HG02852 (cell line): ENCODE measurements at regions not wholly inside any gene's neighbourhood (a gene's known extent, or its start where the extent isn't known, plus 50 kb on each side); places are given as distances from the start of the nearest gene placed in this dataset.

Experiments used
- ATAC-seq: cut with Tn5 transposase; IDR thresholded peaks from one replicate; pipeline ENCODE4 v1.9.1; 2021; ENCODE audit warnings: mild to moderate bottlenecking, moderate library complexity; ENCODE audit not compliant: unreplicated experiment

GRCh38 chr22:48257685-48258055 lies 1495.2 kb downstream of the TBC1D22A start:
- ATAC-seq, result no peak

- no peak for ATAC-seq
Observed at GRCh38 chr22:48256776-48257684, 1494.6 kb downstream of the TBC1D22A start.

DNA sequence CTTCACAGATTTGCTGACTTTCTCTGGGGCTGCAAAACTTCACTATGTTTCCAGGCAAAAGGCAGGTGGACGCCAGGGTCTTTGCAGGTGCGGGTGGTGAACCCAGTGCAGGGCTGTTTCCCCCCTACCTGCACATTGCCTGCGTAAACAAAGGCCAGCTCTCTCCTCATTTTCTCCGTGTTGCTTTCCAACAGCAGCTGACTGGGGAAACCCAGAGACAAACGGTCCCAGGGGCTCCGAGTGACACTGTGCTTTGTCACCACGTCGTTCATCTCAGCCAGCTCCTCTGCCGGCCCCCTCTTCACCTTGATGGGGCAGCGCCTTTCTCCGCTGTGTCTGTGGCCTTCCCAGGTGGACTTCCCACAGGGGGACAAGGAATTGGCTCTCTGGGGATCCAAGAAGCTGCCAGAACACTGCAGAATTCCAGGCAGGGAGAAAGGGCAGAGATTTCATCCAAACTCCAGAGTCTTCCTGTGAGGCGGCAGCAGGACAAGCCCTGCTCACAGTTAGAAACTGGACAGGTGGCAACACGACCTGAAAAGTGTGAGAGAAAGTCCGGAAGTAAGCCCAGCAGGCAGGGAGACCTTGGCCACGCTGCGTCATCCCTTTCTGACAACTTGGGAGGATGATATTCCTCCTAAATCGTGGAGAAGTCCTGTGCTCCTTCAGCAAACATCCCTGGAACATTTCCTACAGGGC lies 1493.7 kb downstream of the TBC1D22A start:
- ATAC-seq, result no peak

GRCh38 chr22:48254311-48254873 lies 1491.9 kb downstream of the TBC1D22A start:
- no peak for ATAC-seq

- no peak for ATAC-seq
Observed at GRCh38 chr22:48253573-48253972, 1491.1 kb downstream of the TBC1D22A start.

DNA sequence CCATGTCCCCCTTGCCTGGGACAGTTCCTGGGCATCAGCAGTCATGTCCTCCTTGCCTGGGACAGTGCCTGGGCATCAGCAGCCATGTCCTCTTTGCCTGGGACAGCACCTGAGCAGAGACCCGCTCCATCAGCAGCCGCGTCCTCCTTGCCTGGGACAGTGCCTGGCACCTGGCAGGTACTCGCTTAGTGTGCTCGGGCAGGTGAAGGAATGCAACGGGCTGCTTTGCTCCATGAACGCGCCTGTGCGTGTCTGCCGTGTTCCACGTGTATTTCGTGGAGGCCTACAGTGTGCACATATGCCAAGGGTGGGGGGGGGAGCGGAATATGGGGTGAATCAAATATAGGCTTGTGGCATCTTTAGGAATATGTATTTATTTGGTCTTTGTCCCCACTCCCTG lies 1490.7 kb downstream of the TBC1D22A start:
- ATAC-seq, result no peak

GRCh38 chr22:48251629-48252028 lies 1489.2 kb downstream of the TBC1D22A start:
- ATAC-seq, result no peak

- ATAC-seq, result no peak
Observed at GRCh38 chr22:48250937-48251530, 1488.6 kb downstream of the TBC1D22A start.

GRCh38 chr22:48250286-48250895 lies 1487.9 kb downstream of the TBC1D22A start:
- ATAC-seq, result no peak

- ATAC-seq, result no peak
Observed at GRCh38 chr22:48249713-48250268, 1487.3 kb downstream of the TBC1D22A start.

- ATAC-seq, result no peak
Observed at GRCh38 chr22:48248901-48249455, 1486.5 kb downstream of the TBC1D22A start.

DNA sequence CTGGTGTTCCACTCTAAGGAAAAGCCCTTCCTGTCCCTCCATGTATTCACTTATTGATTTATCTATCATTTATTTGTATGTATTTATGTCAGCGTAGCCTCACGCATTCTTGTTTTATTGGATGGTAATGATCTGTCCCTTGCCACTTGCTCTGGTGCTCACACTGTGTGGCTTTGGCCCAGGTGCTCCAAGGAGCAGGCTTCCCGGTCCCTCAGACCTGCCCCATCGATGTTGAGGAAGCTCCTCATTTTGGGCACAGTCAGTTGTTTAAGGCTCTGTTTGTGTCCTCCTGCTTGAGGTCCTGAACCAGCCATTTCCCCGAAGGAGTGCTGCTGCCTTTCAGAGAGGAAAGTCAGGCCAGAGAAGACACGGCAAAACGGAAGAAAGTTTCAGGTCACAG lies 1485.4 kb downstream of the TBC1D22A start:
- ATAC-seq, result no peak

GRCh38 chr22:48245196-48245485 lies 1482.7 kb downstream of the TBC1D22A start:
- no peak for ATAC-seq

DNA sequence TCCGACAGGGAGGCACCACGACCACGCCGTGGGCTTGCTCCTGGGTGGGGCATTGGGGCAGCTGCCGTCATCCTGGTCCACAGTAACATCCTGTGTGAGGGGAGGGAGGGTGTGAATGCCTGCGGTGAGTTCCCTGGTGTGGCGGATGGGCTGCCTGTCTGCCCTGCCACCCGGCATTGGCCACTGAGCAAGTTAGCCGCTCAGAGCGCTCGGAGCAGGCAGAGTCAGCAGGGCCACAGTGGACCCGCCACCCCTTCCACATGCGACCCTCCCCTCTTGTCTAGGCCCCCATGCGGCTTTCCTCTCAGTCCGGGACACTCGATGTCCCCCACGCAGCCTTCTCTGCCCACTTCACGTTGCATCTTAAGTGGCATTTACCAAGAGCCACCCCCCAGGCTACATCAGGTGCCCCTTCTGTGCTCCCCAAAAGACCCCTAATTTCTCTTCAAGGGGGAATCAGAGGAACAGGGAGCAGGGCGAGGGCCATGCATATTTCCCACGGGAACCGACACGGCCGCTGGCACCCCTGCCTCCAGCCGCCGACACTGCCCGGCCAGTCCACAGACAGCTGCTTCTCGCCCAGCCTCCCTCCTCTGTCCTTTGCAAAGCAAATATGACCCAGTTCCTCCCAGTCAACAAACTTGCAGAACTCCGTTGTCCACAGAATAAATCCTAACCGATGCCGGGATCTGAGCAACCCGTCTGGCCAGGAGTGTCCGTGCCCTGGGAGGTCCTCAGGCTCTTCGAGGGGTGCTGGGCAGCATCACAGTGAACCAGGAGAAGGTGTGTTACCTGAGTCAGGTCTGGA lies 1482.1 kb downstream of the TBC1D22A start:
- no peak for ATAC-seq

DNA sequence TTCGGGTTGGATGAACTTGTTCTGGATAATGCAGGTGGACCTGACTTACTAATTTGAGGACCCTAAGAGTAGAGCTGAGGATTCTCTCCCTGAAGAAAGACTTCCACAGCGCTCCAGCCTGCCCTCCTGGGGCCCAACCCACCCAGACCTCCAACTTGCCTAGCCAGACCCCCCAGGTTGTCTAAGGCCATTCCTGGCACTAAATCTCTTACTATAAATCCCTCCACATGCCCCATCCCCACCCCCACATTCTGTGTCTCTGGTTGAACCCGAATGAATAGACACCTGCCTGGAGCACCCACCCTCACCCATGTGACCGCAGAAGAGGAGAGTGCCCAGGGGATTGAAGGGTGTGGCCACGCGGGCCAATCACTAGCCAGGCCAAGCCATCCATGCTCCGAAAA lies 1480.0 kb downstream of the TBC1D22A start:
- no peak for ATAC-seq

- no peak for ATAC-seq
Observed at GRCh38 chr22:48241658-48242057, 1479.2 kb downstream of the TBC1D22A start.

DNA sequence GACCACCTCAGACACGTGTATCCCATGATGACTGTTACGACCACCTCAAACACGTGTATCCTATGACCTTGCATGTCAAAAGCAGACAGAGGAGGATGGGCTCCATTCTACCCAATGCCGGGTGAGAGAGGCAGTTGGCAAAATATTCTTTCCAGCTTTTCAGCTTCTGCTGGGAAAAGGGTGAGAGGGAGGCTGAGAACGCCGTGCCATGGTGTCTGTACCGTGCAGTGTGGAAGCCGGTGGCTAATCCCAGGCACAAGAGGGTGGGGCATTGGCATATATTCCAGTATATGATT lies 1478.4 kb downstream of the TBC1D22A start:
- ATAC-seq, result no peak

DNA sequence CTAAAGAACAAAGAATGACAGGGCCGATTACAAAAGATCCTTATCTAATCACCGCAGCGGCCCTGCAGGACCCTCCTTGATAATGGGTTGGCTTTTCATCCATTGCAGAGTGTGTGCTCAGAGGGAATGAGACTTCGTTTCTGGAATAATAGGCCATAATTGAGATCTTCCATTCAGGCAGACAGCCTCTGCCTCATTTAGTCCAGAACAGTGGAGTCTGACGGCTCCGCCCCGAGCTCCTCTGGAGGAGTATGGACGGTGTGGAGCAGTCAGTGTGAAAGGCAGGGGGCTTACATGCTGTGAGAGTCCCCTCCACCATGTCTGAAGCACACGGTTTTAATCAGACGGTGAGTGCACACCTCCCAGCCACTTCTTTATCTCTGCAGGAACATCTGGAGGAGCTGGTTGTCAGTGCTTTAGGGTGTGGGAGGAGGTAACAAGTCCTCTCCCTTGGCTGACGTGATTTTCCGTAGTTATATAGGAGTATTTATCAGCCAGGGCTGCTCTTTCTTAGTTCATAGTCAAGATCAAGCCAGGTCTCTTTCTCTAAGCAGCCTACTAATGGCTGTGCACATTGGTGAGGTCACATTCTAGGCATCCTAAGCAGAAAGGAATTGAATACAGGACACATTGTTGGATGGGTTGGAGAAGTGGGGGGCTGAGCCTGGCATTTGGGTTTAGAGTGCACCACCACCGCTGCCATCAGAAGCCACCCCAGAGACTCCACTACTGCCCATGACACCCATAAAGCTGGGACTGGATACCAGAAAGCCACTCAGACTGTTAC lies 1477.9 kb downstream of the TBC1D22A start:
- ATAC-seq, result no peak

- ATAC-seq, result no peak
Observed at GRCh38 chr22:48239461-48240147, 1477.2 kb downstream of the TBC1D22A start.
